ENCODE measurements at regions not wholly inside any gene's neighbourhood (a gene's known extent, or its start where the extent isn't known, plus 50 kb on each side); places are given as distances from the start of the nearest gene placed in this dataset.

DNA sequence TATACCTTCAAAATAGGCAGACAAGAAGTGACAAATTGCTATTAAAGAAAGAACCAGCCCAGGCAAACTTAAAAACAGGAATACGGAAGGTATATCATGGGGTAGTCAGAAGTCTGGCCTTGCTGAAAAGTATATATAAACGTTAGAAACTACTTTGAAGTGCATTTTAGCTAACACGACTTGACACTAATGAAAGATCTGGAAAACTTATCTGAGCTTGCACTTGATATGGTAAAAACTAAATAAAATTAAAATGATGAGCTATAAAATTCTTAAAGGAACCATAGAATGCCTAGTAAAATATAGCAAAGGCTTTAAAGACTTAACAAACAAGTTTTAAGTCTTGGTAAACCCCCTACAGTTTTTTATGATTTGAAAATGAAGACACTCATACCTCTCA is 795.3 kb upstream of the PCDH20 start:
- Histone ChIP-seq H3K27ac (ENCODE audit: low read depth, low read length) (no peak overlapping the region), H3K4me2 (ENCODE audit: insufficient read depth, low read length) (no peak overlapping the region), H4K20me1 (ENCODE audit: insufficient read depth, low read length) (no peaks in the 10 kb centered on the region), H3K9me3 (ENCODE audit: low read depth, low read length) (peaks cover 2% of the 10 kb centered on the region), H3K36me3 (ENCODE audit: insufficient read depth, low read length) (no peaks in the 10 kb centered on the region), H3K79me2 (ENCODE audit: insufficient read depth, low read length) (no peaks in the 10 kb centered on the region), H3K4me1 (ENCODE audit: insufficient read depth, low read length) (no peaks in the 10 kb centered on the region), H3K27me3 (ENCODE audit: insufficient read depth, low read length) (no peaks in the 10 kb centered on the region), H2AFZ (ENCODE audit: low read length) (no peak overlapping the region), H3K4me3 (ENCODE audit: insufficient read depth, low read length) (no peak overlapping the region)
- no peak for DNase-seq (ENCODE audit: insufficient read length, low spot score, missing footprints)
- TF ChIP-seq CTCF (IDR thresholded peaks at IDR 0.05; ENCODE audit: extremely low read depth, low read depth, low read length): no peak

DNA sequence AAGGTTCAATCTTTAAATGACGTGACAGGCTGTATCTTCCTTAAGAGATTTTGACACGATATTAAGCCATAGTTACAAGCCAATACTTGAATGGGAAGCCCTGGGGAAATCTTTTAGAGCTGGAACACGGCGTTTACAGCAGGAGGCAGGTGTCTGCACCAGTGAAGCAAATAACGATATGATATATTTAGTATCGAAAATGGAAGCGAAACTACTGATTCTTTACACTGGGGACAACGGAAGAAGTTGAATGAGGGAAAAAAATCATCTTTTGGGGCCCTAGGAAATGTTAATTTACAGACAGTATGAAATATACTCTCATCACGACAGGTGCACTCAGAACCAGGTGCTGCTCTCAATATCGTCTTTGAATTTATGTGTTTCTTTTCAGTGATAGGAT is 793.9 kb upstream of the PCDH20 start:
- Histone ChIP-seq H3K4me1 (ENCODE audit: insufficient read depth, low read length) (no peaks in the 10 kb centered on the region), H3K9me3 (ENCODE audit: low read depth, low read length) (peaks cover 2% of the 10 kb centered on the region), H3K4me2 (ENCODE audit: insufficient read depth, low read length) (no peak overlapping the region), H3K27ac (ENCODE audit: low read depth, low read length) (no peak overlapping the region), H3K4me3 (ENCODE audit: insufficient read depth, low read length) (no peak overlapping the region), H4K20me1 (ENCODE audit: insufficient read depth, low read length) (no peaks in the 10 kb centered on the region), H2AFZ (ENCODE audit: low read length) (no peak overlapping the region), H3K27me3 (ENCODE audit: insufficient read depth, low read length) (no peaks in the 10 kb centered on the region), H3K79me2 (ENCODE audit: insufficient read depth, low read length) (no peaks in the 10 kb centered on the region), H3K36me3 (ENCODE audit: insufficient read depth, low read length) (no peaks in the 10 kb centered on the region)
- DNase-seq (ENCODE audit: insufficient read length, low spot score, missing footprints): no peak
- TF ChIP-seq CTCF (IDR thresholded peaks at IDR 0.05; ENCODE audit: extremely low read depth, low read depth, low read length): no peak

DNA sequence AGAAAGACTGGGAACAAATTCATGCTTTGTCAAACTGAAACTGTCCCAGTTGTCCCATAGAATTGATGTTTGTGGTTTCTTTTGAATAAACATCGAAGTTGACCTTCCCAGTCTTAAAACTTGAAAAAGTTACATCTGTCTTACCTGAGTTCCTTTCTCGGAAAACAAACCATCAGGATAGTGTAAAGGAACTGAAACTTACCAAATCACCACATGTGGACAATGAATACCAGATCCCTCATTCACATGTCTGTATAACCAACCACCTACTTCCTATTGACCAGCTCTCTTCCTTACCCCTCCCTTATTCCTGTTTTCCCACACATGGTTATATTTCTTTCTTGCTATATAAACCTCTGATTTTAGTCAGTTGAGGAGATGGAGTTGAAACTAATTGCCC is 791.7 kb upstream of the PCDH20 start:
- DNase-seq (ENCODE audit: insufficient read length, low spot score, missing footprints): no peak
- Histone ChIP-seq H3K79me2 (ENCODE audit: insufficient read depth, low read length) (no peaks in the 10 kb centered on the region), H3K4me1 (ENCODE audit: insufficient read depth, low read length) (no peaks in the 10 kb centered on the region), H3K27ac (ENCODE audit: low read depth, low read length) (no peak overlapping the region), H3K4me2 (ENCODE audit: insufficient read depth, low read length) (no peak overlapping the region), H3K9me3 (ENCODE audit: low read depth, low read length) (peaks cover 2% of the 10 kb centered on the region), H3K27me3 (ENCODE audit: insufficient read depth, low read length) (no peaks in the 10 kb centered on the region), H3K4me3 (ENCODE audit: insufficient read depth, low read length) (no peak overlapping the region), H2AFZ (ENCODE audit: low read length) (no peak overlapping the region), H3K36me3 (ENCODE audit: insufficient read depth, low read length) (no peaks in the 10 kb centered on the region), H4K20me1 (ENCODE audit: insufficient read depth, low read length) (no peaks in the 10 kb centered on the region)
- no peak for TF ChIP-seq CTCF (IDR thresholded peaks at IDR 0.05; ENCODE audit: extremely low read depth, low read depth, low read length)

DNA sequence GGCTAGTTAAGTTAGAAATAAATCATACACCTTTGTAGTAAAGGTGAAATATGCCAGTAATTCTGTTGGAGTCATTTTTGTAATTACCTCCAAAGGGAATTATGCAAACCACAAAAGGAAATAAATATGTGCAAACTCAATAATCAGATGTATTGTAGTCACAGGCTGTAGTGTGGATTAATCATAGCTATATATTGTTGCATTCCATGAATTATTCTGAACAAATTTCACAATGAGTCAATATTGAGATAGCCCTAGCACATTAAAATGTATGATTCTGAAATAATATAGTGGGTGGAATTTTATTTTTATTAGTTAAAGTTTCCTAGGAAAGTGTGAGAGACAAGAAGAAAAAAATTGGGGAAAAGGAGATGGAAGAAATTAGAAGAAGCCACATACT is 790.5 kb upstream of the PCDH20 start:
- no peak for TF ChIP-seq CTCF (IDR thresholded peaks at IDR 0.05; ENCODE audit: extremely low read depth, low read depth, low read length)
- Histone ChIP-seq H2AFZ (ENCODE audit: low read length) (no peak overlapping the region), H3K4me2 (ENCODE audit: insufficient read depth, low read length) (no peak overlapping the region), H3K27me3 (ENCODE audit: insufficient read depth, low read length) (no peaks in the 10 kb centered on the region), H3K36me3 (ENCODE audit: insufficient read depth, low read length) (no peaks in the 10 kb centered on the region), H3K79me2 (ENCODE audit: insufficient read depth, low read length) (no peaks in the 10 kb centered on the region), H3K9me3 (ENCODE audit: low read depth, low read length) (peaks cover 2% of the 10 kb centered on the region), H4K20me1 (ENCODE audit: insufficient read depth, low read length) (no peaks in the 10 kb centered on the region), H3K4me1 (ENCODE audit: insufficient read depth, low read length) (no peaks in the 10 kb centered on the region), H3K4me3 (ENCODE audit: insufficient read depth, low read length) (no peak overlapping the region), H3K27ac (ENCODE audit: low read depth, low read length) (no peak overlapping the region)
- DNase-seq (ENCODE audit: insufficient read length, low spot score, missing footprints): no peak

Measured in osteoblast (primary cell).